Prostate gland (tissue), 2 donors: ENCODE measurements at regions not wholly inside any gene's neighbourhood (a gene's known extent, or its start where the extent isn't known, plus 50 kb on each side); places are given as distances from the start of the nearest gene placed in this dataset.

Experiments used
- DNase-seq: peaks from one replicate; pipeline ENCODE4 v3.0.0-alpha.2; 2019; ENCODE audit warnings: low spot score
- H3K27ac ChIP-seq, 2 donors: fragments of 200-600 bp; sonication (generic); 2 replicates each; pipeline ENCODE4 v1.5.1; 2017 to 2019
- H3K27me3 ChIP-seq: fragments of 200-600 bp; sonication (generic); replicated peaks from 2 replicates; pipeline ENCODE4 v1.5.1; 2019; ENCODE audit not compliant: insufficient read depth
- H3K36me3 ChIP-seq, 2 donors: fragments of 200-600 bp; sonication (generic); 1 replicate in 1 of 2; 2 replicates in 1 of 2; pipeline versions ENCODE4 v1.5.1 to v1.8.1; 2017 to 2019
- H3K4me1 ChIP-seq: fragments of 200-600 bp; sonication (generic); replicated peaks from 2 replicates; pipeline ENCODE4 v1.5.1; 2019
- H3K4me3 ChIP-seq, 2 donors: fragments of 200-600 bp; sonication (generic); 2 replicates each; pipeline ENCODE4 v1.5.1; 2017 to 2019
- H3K9me3 ChIP-seq: fragments of 200-600 bp; sonication (generic); 2 replicates; pipeline ENCODE4 v1.5.1; 2017
- POLR2A ChIP-seq: fragments of 450-650 bp; IDR thresholded peaks from one replicate; pipeline ENCODE4 v1.6.1; 2016; ENCODE audit warnings: antibody characterized with exemption, mild to moderate bottlenecking
- POLR2AphosphoS5 ChIP-seq: sonication (generic); formaldehyde crosslinking; IDR thresholded peaks from one replicate; pipeline ENCODE4 v1.6.1; 2017; ENCODE audit warnings: antibody characterized with exemption
- WGBS: methylation state at CpG from one replicate; pipeline ENCODE4 v1.1.5; 2018; 5-methylcytosine and 5-hydroxymethylcytosine counted together
- intact Hi-C: fragments of 100-400 bp; cut with DNase I; formaldehyde crosslinking; loops from one replicate; pipeline ENCODE4 v1.14.2; 2022
- small RNA-seq, 2 donors: library from RNA; depleted of rRNA; stranded (forward); fragments of <200 nt; gene quantifications; one replicate each; pipeline ENCODE3, GENCODE V24; 2016
- TF ChIP-seq, protein P1 (sequence below), 4 experiments: fragments of 200-600 bp in 2 of 4; fragments of 450-650 bp in 2 of 4; sonication (generic) in 2 of 4; IDR thresholded peaks; 1 replicate in 3 of 4; 2 replicates in 1 of 4; pipeline ENCODE4 v1.5.1; 2016 to 2019; ENCODE audit warnings: antibody characterized with exemption in 4 of 4, mild to moderate bottlenecking in 2 of 4, moderate library complexity in 2 of 4

DNA sequence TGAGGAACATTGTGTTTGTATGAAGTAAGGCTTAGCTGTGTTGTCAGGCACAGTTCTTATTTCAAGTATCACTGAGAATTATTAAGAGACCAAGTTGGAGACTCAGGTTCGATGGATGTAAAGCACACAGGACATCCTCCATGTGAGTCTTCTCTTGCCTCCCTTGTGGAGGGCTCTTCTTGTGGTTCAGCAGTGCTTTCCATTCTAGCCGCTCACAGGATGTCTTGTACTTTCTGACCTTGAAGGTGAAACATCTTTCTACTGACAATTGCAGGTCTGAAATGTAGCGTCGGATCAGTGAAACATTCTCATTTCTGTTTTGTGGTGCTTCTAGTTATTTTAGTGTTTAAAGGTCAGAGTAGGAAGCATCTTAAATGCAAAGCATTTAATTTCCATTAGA, 154.6 kb downstream of the HIPK3 start:
- Histone ChIP-seq H3K4me1 (no peaks in the 10 kb centered on the region), H3K4me3 (no peak overlapping the region), H3K27me3 (peaks cover 3% of the 10 kb centered on the region), H3K9me3 (no peaks in the 10 kb centered on the region), H3K36me3 (no peaks in the 10 kb centered on the region), H3K27ac (no peak overlapping the region)
- intact Hi-C loops = no loop called here
- no peak for DNase-seq
- TF ChIP-seq POLR2AphosphoS5 (no peak), POLR2A (no peak)
- TF ChIP-seq, protein P1, sequence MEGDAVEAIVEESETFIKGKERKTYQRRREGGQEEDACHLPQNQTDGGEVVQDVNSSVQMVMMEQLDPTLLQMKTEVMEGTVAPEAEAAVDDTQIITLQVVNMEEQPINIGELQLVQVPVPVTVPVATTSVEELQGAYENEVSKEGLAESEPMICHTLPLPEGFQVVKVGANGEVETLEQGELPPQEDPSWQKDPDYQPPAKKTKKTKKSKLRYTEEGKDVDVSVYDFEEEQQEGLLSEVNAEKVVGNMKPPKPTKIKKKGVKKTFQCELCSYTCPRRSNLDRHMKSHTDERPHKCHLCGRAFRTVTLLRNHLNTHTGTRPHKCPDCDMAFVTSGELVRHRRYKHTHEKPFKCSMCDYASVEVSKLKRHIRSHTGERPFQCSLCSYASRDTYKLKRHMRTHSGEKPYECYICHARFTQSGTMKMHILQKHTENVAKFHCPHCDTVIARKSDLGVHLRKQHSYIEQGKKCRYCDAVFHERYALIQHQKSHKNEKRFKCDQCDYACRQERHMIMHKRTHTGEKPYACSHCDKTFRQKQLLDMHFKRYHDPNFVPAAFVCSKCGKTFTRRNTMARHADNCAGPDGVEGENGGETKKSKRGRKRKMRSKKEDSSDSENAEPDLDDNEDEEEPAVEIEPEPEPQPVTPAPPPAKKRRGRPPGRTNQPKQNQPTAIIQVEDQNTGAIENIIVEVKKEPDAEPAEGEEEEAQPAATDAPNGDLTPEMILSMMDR (IDR thresholded peaks at IDR 0.05) = no peak
- 85% methylated on average over 4 of the region's 4 CpGs for WGBS

DNA sequence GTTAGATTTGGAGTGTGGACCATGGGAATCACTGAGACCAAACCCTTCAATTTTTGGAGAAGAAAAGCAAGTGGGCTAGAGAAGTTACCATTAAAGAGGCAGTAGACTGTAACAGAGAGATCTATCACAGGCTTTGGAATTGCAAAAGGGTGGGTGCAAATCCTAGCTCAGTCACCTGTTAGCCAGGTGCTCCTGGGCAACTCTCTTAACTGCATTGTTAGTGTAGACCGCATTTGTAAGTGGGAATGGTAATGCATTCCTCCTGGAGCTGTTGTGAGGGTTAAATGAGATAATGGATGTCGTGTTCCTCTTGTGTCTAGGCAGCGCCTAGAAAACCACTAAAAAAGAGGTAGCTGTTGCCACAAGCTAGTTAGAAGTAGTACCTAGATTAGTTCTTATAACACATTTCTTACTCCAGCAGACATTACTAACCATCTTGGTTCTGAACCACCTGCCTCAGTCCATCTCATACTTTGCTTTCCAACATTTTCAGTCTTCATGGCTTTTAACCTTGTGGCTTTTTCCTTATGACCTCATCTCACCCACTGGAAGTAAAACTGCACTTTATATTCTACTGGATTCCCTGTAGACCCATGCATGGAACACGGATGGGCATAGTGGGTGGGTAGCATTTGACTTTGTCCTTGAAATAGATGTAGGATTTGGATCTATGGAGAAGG, 153.0 kb downstream of the HIPK3 start:
- no peak for DNase-seq
- TF ChIP-seq POLR2A = no peak
- Histone ChIP-seq H3K36me3 (no peaks in the 10 kb centered on the region), H3K27ac (no peak overlapping the region), H3K4me1 (no peaks in the 10 kb centered on the region), H3K9me3 (no peaks in the 10 kb centered on the region), H3K27me3 (peaks cover under 1% of the 10 kb centered on the region), H3K4me3 (no peak overlapping the region)
- intact Hi-C loops = no loop called here
- WGBS = 64% methylated on average over 4 of the region's 4 CpGs

Small RNAs in the stretch of these regions (small RNA-seq; reads per million reads assigned to genes)
- gene AL133399.1 = 0 reads per million in 2 donors
